K562 (cell line): ENCODE measurements at regions not wholly inside any gene's neighbourhood (a gene's known extent, or its start where the extent isn't known, plus 50 kb on each side); places are given as distances from the start of the nearest gene placed in this dataset.

Experiments
- ATAC-seq: fragments of 200-7000 bp; cut with Tn5 transposase; 3 replicates; pipeline ENCODE4 v1.9.1; 2020; ENCODE audit warnings: moderate library complexity
- BruUV-seq: library from RNA; stranded (reverse); fragments of 400-500 nt; replicated peaks from 2 replicates; lab custom pipeline; 2021; lab: Mats Ljungman, UMichigan
- CTCF ChIA-PET: fragments of 300-600 bp; formaldehyde crosslinking; extraction: SDS; loops from one replicate; lab custom pipeline; 2021; ENCODE audit warnings: low intra/inter-chr PET ratio; lab: Yijun Ruan, JAX
- POLR2A ChIA-PET: fragments of 300-600, 350-650 bp; sonication (Branson Sonifier 250); formaldehyde crosslinking; extraction: SDS; loops from one replicate; lab custom pipeline; 2021; ENCODE audit warnings: antibody characterized with exemption, inconsistent platforms; lab: Yijun Ruan, JAX
- DNase-seq, 4 experiments: peaks; one replicate each; pipeline versions ENCODE4 v3.0.0 to v3.0.0-alpha.2; 2011 to 2018; ENCODE audit warnings: low spot score in 3 of 4, mixed read lengths in 3 of 4; ENCODE audit errors: extremely low read depth in 1 of 4
- FAIRE-seq: peaks from 2 replicates; lab custom pipeline; 2011; peaks lifted over from hg19 to GRCh38; lab: Jason Lieb, UNC
- H2AFZ ChIP-seq: 2 replicates; pipeline ENCODE4 v1.6.0; 2011; ENCODE audit warnings: low read depth, low read length, control low read depth, inconsistent platforms
- H3K27ac ChIP-seq: fragments of 200-600 bp; 3 replicates; pipeline ENCODE4 v1.8.0; 2011; ENCODE audit warnings: low read depth, mild to moderate bottlenecking, control low read depth, inconsistent platforms, low read length, moderate library complexity, mixed read lengths; ENCODE audit errors: extremely low read depth
- H3K27me3 ChIP-seq, 2 experiments: fragments of 300-600 bp in 1 of 2; 2 replicates in 1 of 2; 3 replicates in 1 of 2; pipeline versions ENCODE4 v1.6.0 to v1.8.0; 2011; ENCODE audit warnings: inconsistent platforms in 2 of 2, low read length in 2 of 2, mild to moderate bottlenecking in 1 of 2, mixed read lengths in 1 of 2, moderate library complexity in 1 of 2; ENCODE audit not compliant: control insufficient read depth in 2 of 2, insufficient read depth in 2 of 2
- H3K36me3 ChIP-seq: fragments of 300-600 bp; 3 replicates; pipeline ENCODE4 v1.8.0; 2011; ENCODE audit warnings: mild to moderate bottlenecking, low read length, inconsistent platforms; ENCODE audit not compliant: control insufficient read depth, insufficient read depth
- H3K4me1 ChIP-seq, 2 experiments: fragments of 200-600 bp in 1 of 2; replicated peaks in 1 of 2; 2 replicates in 1 of 2; 3 replicates in 1 of 2; pipeline versions ENCODE4 v1.5.1 to v1.8.0; 2011; ENCODE audit warnings: inconsistent platforms in 2 of 2, low read length in 2 of 2, mild to moderate bottlenecking in 1 of 2, mixed read lengths in 1 of 2, moderate library complexity in 1 of 2; ENCODE audit not compliant: control insufficient read depth in 2 of 2, insufficient read depth in 2 of 2
- H3K4me2 ChIP-seq: 2 replicates; pipeline ENCODE4 v1.6.1; 2011; ENCODE audit warnings: low read length, control low read depth, inconsistent platforms, mixed read lengths; ENCODE audit not compliant: insufficient read depth
- H3K4me3 ChIP-seq: fragments of 200-600 bp; sonication (generic), shearing (Covaris generic); 2 replicates; pipeline ENCODE4 v1.5.1; 2016; ENCODE audit warnings: control low read depth, inconsistent platforms
- H3K79me2 ChIP-seq: fragments of 200-600 bp; 3 replicates; pipeline ENCODE4 v1.8.0; 2011; ENCODE audit warnings: low read length, inconsistent platforms; ENCODE audit not compliant: control insufficient read depth, insufficient read depth
- H3K9ac ChIP-seq, 2 experiments: 2 replicates each; pipeline versions ENCODE4 v1.6.0 to v1.6.1; 2011; ENCODE audit warnings: low read depth in 2 of 2, low read length in 2 of 2, control low read depth in 1 of 2, inconsistent platforms in 1 of 2, mild to moderate bottlenecking in 1 of 2, mixed read lengths in 1 of 2; ENCODE audit not compliant: insufficient read depth in 1 of 2
- H3K9me1 ChIP-seq: one replicate; pipeline ENCODE4 v1.6.0; 2011; ENCODE audit warnings: inconsistent platforms, mild to moderate bottlenecking, low read length, moderate library complexity; ENCODE audit not compliant: control insufficient read depth, insufficient read depth
- H3K9me3 ChIP-seq: replicated peaks from 2 replicates; pipeline ENCODE4 v1.5.1; 2011; ENCODE audit warnings: low read depth, low read length, inconsistent platforms; ENCODE audit not compliant: control insufficient read depth, insufficient read depth
- H4K20me1 ChIP-seq: replicated peaks from 2 replicates; pipeline ENCODE4 v1.6.1; 2011; ENCODE audit warnings: low read length, inconsistent platforms, mixed read lengths; ENCODE audit not compliant: control insufficient read depth, insufficient read depth
- CBX2 ChIP-seq: fragments of 200-600 bp; sonication (generic); IDR thresholded peaks from one replicate; pipeline ENCODE4 v1.6.1; 2012; ENCODE audit warnings: mild to moderate bottlenecking, low read length, inconsistent platforms; ENCODE audit not compliant: insufficient read depth, poor library complexity, severe bottlenecking
- CBX8 ChIP-seq: fragments of 200-600 bp; sonication (generic); IDR thresholded peaks from 2 replicates; pipeline ENCODE4 v1.6.1; 2012; ENCODE audit warnings: borderline replicate concordance, mixed run types, low read depth, mild to moderate bottlenecking, moderate library complexity, mixed read lengths, low read length, control low read depth, inconsistent platforms; ENCODE audit not compliant: poor library complexity, severe bottlenecking; ENCODE audit errors: extremely low read depth
- CREM ChIP-seq: IDR thresholded peaks from 2 replicates; pipeline ENCODE4 v1.6.1; 2014; ENCODE audit warnings: antibody characterized with exemption, low read depth
- DDX20 ChIP-seq: fragments of 450-650 bp; IDR thresholded peaks from 2 replicates; pipeline ENCODE4 v1.6.1; 2016; ENCODE audit warnings: missing genetic modification characterization, low read depth, mild to moderate bottlenecking, missing compliant biosample characterization, moderate library complexity
- KAT2B ChIP-seq: IDR thresholded peaks from one replicate; pipeline ENCODE4 v1.6.1; 2012; ENCODE audit warnings: low read depth, mild to moderate bottlenecking, control low read depth, inconsistent platforms, low read length, moderate library complexity
- SMAD3 ChIP-seq: fragments of 450-650 bp; formaldehyde crosslinking; conservative IDR thresholded peaks from 2 replicates; pipeline ENCODE4 v1.4.0; 2020; ENCODE audit warnings: mild to moderate bottlenecking
- ZZZ3 ChIP-seq: fragments of 450-650 bp; IDR thresholded peaks from 2 replicates; pipeline ENCODE4 v1.6.1; 2016; ENCODE audit warnings: antibody characterized with exemption, mild to moderate bottlenecking, moderate library complexity
- WGBS: fragments of 100-300 bp; shearing (Covaris generic); methylation state at CpG from one replicate; pipeline ENCODE4 v1.1.6; 2016; ENCODE audit warnings: low coverage, mixed read lengths; ENCODE audit not compliant: insufficient coverage; ENCODE audit errors: missing lambda C conversion rate; 5-methylcytosine and 5-hydroxymethylcytosine counted together
- in situ Hi-C: fragments of 300-500 bp; cut with MboI; formaldehyde crosslinking; loops from 4 replicates; pipeline ENCODE4 v1.15.0; 2018; ENCODE audit warnings: inconsistent platforms, mixed read lengths
- intact Hi-C: fragments of 100-400 bp; cut with micrococcal nuclease; formaldehyde crosslinking; loops from 2 replicates; pipeline ENCODE4 v1.14.2; 2022

- no peak for TF ChIP-seq CREM
- no peak for TF ChIP-seq CBX8
- no peak for TF ChIP-seq SMAD3 (CRISPR knock-in tag)
- no peak for TF ChIP-seq DDX20 (tag)
- TF ChIP-seq, all 486 proteins: peak for 0
Measured at GRCh38 chr9:1140057-1140456, 89.9 kb downstream of the DMRT2 start (continued).

- WGBS = 0% methylated on average over 2 of the region's 2 CpGs
- CTCF ChIA-PET = no interaction called here
- H3K4me2 ChIP-seq = no peak overlapping the region
- H3K4me3 ChIP-seq = no peak overlapping the region
- POLR2A ChIA-PET = no interaction called here
- in situ Hi-C loops (no loop called here), intact Hi-C loops (no loop called here)
- no TSS peak for BruUV-seq
- no peak for DNase-seq
- ATAC-seq = no peak
- H3K4me1 ChIP-seq = no peaks in the 10 kb centered on the region
- no peak overlapping the region for H3K9ac ChIP-seq
- no peaks in the 10 kb centered on the region for H3K79me2 ChIP-seq
- TF ChIP-seq ZZZ3 = no peak
- TF ChIP-seq KAT2B = no peak
- TF ChIP-seq CBX2 = no peak
- H4K20me1 ChIP-seq = no peaks in the 10 kb centered on the region
- H3K27ac ChIP-seq = no peak overlapping the region
- H3K9me1 ChIP-seq = no peaks in the 10 kb centered on the region
- no peak overlapping the region for H2AFZ ChIP-seq
- H3K9me3 ChIP-seq = no peaks in the 10 kb centered on the region; the same call in 1 of the 2 replicates
- H3K27me3 ChIP-seq = no peaks in the 10 kb centered on the region
- H3K36me3 ChIP-seq = no peaks in the 10 kb centered on the region
- FAIRE-seq = no peak
Measured at GRCh38 chr9:1151691-1152090, 101.5 kb downstream of the DMRT2 start.
